ENCODE measurements at regions not wholly inside any gene's neighbourhood (a gene's known extent, or its start where the extent isn't known, plus 50 kb on each side); places are given as distances from the start of the nearest gene placed in this dataset.

GRCh38 chr5:118060833-118061232, 927.5 kb downstream of the DTWD2 start:
- no peak for DNase-seq (ENCODE audit: low read depth in 2 of 2)

DNA sequence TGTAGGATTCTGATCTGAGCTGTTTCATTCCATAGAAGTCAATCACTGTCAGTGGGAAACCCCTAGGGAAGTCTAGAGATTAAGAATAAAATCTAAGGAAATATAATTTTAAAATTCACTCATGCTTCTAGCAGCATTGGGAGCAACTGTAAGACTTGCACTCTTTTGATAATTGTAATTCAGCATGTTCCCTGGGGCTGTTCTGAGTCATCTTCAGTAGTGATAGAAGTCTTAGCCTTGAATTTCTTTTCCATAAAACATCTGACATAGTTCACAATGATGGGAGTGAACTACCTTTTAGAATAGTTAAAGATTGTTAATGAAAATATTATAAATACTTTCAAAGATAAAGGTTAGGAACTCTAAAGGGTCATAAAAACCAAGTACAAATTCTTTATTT, 935.8 kb downstream of the DTWD2 start:
- no peak for DNase-seq (ENCODE audit: low read depth in 2 of 2)

GRCh38 chr5:118044169-118044568, 944.2 kb downstream of the DTWD2 start:
- DNase-seq (ENCODE audit: low read depth in 2 of 2): no peak

GRCh38 chr5:118043531-118043930, 944.8 kb downstream of the DTWD2 start:
- no peak for DNase-seq (ENCODE audit: low read depth in 2 of 2)

GRCh38 chr5:118042076-118042475, 946.3 kb downstream of the DTWD2 start:
- no peak for DNase-seq (ENCODE audit: low read depth in 2 of 2)

DNA sequence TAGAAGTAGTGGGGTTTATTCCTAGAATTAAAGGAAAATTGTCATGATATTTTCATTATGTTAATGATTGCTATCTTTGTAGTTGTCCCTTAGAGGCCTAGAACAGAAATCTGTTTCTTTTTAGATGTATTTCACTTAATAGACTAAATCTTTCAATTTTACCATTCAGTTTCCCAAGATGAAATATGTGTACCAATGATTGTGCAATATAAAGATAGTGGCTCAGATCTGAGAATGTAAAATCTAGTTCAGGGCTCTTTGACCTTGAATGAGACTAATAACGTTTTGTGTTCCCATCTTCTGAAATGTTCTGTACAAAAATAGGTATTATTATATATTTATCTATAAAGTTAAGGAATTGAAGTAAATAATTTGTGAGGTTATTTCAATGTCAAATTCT, 947.9 kb downstream of the DTWD2 start:
- DNase-seq (ENCODE audit: low read depth in 2 of 2): no peak

DNA sequence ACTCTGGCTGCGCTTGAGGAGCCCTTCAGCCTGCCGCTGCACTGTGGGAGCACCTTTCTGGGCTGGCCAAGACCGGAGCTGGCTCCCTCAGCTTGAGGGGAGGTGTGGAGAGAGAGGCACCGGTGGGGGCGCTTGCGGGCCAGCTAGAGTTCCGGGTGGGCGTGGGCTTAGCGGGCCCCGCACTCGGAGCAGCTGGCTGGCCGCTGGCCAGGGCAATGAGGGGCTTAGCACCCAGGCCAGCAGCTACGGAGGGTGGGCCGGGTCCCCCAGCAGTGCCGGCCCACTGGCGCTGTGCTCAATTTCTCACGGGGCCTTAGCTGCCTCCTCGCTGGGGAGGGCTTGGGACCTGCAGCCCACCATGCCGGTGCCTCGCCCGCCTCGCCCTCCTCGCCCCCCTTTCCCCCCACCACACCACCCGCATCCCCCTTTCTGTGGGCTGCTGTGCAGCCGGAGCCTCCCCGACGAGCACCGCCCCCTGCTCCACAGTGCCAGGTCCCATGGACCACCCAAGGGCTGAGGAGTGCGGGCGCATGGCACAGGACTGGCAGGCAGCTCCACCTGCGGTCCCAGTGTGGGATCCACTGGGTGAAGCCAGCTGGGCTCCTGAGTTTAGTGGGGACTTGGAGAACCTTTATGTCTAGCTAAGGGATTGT, 954.5 kb downstream of the DTWD2 start:
- no peak for DNase-seq (ENCODE audit: low read depth in 2 of 2)

DNA sequence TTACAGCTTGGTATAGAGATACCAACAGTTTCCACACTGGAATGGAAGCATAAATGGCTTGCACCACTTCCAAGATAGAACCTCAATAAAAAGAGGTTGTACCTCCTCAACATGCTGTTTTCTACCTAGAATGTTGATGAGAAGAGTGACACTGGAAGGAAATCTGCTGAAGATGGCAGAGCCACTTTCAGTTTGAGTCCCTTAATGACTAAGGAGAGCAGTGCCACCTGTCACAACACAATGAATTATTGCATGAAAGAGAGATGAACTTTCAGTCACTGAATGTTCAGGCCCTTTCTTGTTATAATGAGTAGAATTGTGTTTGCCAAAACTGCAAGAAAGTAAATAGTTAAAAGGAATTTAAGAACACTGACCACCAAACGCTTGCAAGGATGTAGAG, 958.5 kb downstream of the DTWD2 start:
- DNase-seq (ENCODE audit: low read depth in 2 of 2): no peak

DNA sequence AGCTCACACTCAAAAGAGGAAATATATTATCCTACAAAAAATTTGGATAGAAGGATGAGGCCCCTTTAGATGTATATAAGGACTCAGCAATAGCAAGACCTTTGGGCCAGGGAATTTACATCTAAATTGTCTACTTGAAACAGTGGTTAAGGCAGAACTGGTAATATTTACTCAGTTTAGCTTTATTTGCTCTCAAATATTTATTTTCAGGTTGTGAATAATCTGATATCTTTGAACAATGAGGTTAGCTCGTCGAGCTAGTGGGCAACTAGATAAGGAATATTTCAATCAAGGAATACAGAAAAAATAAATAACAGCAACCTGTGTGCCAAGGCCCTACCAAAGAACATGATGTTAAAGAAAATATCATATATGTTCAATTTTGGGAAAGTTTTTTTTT, 966.3 kb downstream of the DTWD2 start:
- no peak for DNase-seq (ENCODE audit: low read depth in 2 of 2)

DNA sequence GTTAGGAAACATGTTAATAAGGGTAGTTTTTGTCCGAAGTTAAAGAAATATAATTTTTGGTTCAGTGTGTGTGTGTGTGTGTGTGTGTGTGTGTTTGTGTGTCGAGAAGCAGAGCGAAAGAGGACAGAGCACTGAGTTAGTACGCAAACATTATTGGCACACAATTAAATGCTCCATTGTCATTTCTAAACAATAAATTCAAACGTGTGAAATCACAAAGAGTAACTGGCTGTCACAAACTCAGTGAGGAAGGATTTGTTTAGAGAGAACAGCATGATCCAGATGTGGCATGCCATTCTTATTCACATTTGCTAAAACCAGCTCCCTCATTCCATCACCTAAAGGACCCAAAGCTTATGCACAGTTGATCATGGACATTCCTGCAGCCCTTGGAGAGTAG, 970.8 kb downstream of the DTWD2 start:
- no peak for DNase-seq (ENCODE audit: low read depth in 2 of 2)

- DNase-seq (ENCODE audit: low read depth in 2 of 2): no peak
Measured at GRCh38 chr5:118016396-118016795, 972.0 kb downstream of the DTWD2 start.

- DNase-seq (ENCODE audit: low read depth in 2 of 2): no peak
Measured at GRCh38 chr5:118015511-118015910, 972.8 kb downstream of the DTWD2 start.

DNA sequence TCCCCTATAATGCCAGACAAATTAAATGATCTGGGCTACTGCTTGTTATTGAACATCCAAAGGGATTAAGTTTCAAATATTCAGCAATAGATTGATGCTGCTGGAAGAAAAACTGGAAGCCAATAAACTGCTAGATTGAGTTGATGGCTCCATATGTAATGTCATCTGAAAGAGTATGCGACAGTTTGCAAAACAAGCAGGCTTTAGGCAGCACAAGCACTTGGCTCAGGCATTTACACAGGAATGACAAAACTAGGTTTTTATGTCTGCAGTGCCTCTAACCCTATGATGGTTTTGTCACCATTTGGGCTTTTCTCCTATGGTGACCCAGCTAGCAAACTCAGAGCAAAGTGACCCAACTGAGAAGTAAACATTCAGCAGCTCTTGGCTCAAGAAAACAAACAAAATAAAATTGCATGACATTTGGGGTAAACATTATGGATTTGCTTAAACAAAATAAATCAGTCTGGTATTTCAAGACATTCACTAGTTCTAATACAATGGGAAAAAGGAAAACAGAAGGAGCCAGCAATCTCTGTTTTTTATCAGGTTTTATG, 978.5 kb downstream of the DTWD2 start:
- no peak for DNase-seq (ENCODE audit: low read depth in 2 of 2)

GRCh38 chr5:118008779-118009178, 979.6 kb downstream of the DTWD2 start:
- DNase-seq (ENCODE audit: low read depth in 2 of 2): no peak

DNA sequence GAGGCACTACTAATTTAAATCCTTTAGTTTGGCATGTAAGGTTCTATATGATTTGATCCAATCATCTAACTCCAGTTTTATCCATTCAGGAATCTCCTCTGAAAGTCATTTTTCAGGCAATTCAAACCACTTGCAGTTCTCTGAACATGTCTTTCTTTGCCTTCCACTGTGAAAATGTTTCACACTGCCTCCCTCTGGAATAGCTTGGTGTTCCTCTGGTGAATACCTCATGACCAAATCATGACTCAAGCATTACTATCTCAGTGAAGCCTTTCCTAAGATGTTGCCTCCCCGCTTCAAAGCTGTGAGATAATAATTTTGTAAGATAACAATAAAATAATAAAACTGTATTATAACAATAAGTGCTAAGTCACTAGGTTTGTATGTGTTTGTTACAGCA, 981.1 kb downstream of the DTWD2 start:
- DNase-seq (ENCODE audit: low read depth in 2 of 2): no peak

GRCh38 chr5:118006219-118006618, 982.1 kb downstream of the DTWD2 start:
- DNase-seq (ENCODE audit: low read depth in 2 of 2): no peak

DNA sequence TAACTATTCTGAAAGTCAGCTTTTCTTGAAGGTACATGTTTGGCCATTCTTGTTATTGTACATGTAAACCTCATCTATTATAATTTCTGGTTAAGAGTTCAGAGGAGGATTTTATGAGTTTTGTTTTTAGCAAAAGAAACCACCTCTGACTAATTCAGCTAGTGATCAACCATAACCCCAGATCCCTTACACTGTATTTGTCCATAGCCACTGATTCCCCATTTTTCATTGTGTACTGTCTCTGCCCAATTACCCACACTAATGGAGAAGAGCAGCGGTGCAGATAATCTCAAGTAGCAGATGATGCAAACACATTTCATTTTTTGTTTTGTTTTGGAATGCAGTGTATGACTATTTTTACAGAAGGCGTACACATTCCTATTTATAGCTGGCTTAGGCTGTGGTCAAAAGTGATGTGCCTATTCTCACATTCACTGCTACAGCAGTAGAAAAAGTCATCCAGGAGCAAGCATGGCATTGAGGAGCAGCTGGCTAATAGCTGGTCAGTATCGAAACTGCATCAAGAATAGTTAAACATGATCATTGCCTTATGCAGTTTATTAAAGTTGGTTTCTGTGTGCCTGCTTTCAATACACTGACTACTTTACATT, 988.3 kb downstream of the DTWD2 start:
- no peak for DNase-seq (ENCODE audit: low read depth in 2 of 2)

DNA sequence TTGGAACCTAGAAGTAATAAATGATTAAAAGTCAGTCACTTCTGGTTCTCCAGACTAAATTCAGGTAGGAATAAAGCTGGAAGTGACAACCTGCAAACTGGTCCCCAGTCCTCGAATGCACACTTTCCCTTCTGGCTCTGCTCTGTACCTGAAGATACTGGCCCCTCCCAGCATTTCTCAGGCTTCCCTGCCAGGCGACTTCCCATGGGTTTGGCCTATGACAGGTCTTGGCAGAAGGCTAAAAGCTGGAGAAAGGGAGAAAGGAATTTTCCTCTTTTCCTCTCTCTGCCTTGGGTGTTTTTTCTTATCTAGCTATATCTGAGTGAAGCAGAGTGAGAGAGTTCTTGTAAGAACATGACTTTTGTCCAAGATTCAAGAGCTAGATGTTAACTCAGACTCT, 1005.7 kb downstream of the DTWD2 start:
- no peak for DNase-seq (ENCODE audit: low read depth in 2 of 2)

GRCh38 chr5:117973785-117974184, 1014.6 kb downstream of the DTWD2 start:
- no peak for DNase-seq (ENCODE audit: low read depth in 2 of 2)

DNA sequence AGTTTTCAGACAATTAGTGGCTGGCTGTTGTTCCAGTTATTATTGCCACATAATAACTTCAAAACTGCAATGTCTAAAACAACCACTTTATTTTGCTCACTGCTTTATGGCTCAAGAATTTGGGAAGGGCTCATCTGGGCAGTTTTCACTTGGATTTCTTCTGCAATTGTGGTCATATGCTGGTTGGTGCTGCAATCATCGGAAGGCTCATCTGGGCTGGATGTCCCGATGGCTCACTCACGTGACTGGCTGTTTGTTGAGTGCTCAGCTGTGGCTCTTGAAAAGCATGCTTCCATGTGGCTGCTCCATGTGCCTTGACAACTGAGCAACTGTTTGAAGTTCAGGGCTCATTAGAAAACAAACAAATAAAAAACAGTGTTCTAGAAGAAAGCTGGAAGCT, 1032.5 kb downstream of the DTWD2 start:
- DNase-seq (ENCODE audit: low read depth in 2 of 2): no peak

GRCh38 chr5:117954331-117954730, 1034.0 kb downstream of the DTWD2 start:
- DNase-seq (ENCODE audit: low read depth in 2 of 2): no peak

DNA sequence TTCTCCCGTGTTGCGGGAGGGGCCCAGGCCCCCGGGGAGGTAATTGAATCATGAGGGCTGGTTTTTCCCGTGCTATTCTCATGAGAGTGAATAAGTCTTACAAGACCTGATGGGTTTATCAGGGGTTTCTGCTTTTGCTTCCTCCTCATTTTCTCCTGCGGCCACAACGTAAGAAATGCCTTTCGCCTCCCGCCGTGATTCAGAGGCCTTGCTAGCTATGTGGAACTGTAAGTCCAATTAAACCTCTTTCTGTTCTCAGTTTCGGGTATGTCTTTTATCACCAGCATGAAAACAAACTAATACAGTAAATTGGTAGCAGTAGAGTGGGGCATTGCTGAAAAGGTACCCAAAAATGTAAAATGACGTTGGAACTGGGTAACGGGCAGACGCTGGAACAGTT, 1035.1 kb downstream of the DTWD2 start:
- DNase-seq (ENCODE audit: low read depth in 2 of 2): no peak

GRCh38 chr5:117947836-117948235, 1040.5 kb downstream of the DTWD2 start:
- DNase-seq (ENCODE audit: low read depth in 2 of 2): no peak

DNA sequence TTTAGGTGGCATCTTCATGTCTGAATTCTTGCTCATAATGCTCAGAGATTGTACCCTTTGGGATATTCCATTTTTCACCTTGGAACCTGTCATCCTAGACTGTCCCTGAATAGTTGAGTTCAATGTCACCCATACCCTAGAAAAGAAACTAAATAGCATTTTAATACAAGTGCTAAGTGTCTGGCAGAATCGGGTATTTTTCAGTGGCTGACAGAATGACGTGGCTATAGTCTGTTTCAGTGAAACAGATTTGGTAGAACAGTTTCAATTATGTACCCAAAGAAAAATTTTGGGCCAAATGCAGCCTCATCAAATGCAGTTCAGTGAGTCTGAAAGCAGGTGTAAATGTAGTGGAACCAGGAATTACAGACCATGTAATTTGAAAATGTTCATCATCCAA, 1041.2 kb downstream of the DTWD2 start:
- DNase-seq (ENCODE audit: low read depth in 2 of 2): no peak
